Fibroblast of mammary gland (primary cell): ENCODE measurements at regions not wholly inside any gene's neighbourhood (a gene's known extent, or its start where the extent isn't known, plus 50 kb on each side); places are given as distances from the start of the nearest gene placed in this dataset.

ENCODE experiments used
- DNase-seq: peaks from one replicate; pipeline ENCODE4 v3.0.0-alpha.2; 2010; ENCODE audit warnings: low read depth
- H3K4me3 ChIP-seq: 2 replicates; pipeline ENCODE4 v1.5.1; 2011; ENCODE audit warnings: low read depth, mild to moderate bottlenecking, low read length, moderate library complexity; ENCODE audit not compliant: control insufficient read depth
- TF ChIP-seq, protein P1 (sequence below): conservative IDR thresholded peaks from 2 replicates; pipeline ENCODE4 v1.5.1; 2011; ENCODE audit warnings: low read depth, low read length, inconsistent platforms; ENCODE audit not compliant: control insufficient read depth, insufficient read depth

GRCh38 chrX:134158821-134159512 lies 78.0 kb upstream of the CCDC160 start:
- TF ChIP-seq, protein P1, sequence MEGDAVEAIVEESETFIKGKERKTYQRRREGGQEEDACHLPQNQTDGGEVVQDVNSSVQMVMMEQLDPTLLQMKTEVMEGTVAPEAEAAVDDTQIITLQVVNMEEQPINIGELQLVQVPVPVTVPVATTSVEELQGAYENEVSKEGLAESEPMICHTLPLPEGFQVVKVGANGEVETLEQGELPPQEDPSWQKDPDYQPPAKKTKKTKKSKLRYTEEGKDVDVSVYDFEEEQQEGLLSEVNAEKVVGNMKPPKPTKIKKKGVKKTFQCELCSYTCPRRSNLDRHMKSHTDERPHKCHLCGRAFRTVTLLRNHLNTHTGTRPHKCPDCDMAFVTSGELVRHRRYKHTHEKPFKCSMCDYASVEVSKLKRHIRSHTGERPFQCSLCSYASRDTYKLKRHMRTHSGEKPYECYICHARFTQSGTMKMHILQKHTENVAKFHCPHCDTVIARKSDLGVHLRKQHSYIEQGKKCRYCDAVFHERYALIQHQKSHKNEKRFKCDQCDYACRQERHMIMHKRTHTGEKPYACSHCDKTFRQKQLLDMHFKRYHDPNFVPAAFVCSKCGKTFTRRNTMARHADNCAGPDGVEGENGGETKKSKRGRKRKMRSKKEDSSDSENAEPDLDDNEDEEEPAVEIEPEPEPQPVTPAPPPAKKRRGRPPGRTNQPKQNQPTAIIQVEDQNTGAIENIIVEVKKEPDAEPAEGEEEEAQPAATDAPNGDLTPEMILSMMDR, result no peak
- H3K4me3 ChIP-seq, result no peak overlapping the region
- DNase-seq, result no peak

- no peak overlapping the region for H3K4me3 ChIP-seq
- no peak for DNase-seq
- TF ChIP-seq, protein P1, result no peak
Observed at GRCh38 chrX:134161162-134161561, 75.8 kb upstream of the CCDC160 start.

- TF ChIP-seq, protein P1, result no peak
- no peak for DNase-seq
- H3K4me3 ChIP-seq, result no peak overlapping the region
Observed at GRCh38 chrX:134162032-134162431, 75.0 kb upstream of the CCDC160 start.

GRCh38 chrX:134163836-134164235 lies 73.1 kb upstream of the CCDC160 start:
- DNase-seq, result no peak
- TF ChIP-seq, protein P1, result no peak
- H3K4me3 ChIP-seq, result no peak overlapping the region

GRCh38 chrX:134167591-134168203 lies 69.3 kb upstream of the CCDC160 start:
- no peak for DNase-seq
- no peak overlapping the region for H3K4me3 ChIP-seq
- TF ChIP-seq, protein P1, result no peak

DNA sequence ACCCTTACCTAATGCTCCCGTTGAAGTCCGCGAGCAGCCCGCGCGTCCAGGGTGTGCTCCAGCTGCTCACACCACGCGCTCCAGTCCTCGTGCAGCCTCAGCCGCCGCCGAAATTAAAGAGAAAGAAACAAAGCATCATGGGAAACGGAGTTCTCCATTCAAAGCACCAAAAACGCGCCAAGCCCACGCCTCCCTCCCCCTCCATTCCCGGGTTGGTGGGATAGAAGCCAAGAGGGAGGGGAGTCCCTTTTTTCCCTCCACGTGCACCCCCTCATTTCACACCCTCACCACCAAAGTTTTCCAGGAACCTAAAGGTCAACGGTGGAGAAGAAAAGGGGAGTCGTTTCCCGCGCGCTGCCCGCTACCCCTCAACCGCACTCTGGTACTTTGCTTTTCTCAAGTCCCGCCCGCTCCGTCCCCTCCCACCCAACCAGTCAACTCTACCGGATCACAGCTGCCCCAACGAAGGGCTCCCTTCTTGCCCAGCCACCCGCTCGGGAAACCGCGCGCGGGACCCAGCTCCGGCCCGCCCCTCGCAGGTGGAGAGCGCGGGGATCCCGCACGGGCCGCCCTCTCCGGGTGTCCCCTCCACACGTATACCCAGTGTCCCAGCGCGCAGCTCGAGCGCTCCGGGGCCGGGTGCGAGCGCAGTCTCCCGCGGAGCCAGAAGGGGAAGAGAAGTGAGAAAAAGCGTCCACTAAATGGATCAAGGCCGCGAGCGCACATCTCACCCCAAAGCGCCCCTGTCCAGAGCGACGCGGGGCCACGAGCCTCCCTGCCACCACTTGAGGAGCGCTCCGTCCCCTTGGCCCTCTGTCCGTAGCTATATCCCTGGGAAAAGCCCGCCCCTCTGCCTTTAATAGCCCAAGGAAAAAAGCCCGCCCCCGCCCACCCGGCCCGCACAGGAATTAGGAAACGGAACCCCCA lies 65.1 kb upstream of the CCDC160 start:
- no peak overlapping the region for H3K4me3 ChIP-seq
- TF ChIP-seq, protein P1, result no peak
- DNase-seq, result no peak
